ENCODE measurements at regions not wholly inside any gene's neighbourhood (a gene's known extent, or its start where the extent isn't known, plus 50 kb on each side); places are given as distances from the start of the nearest gene placed in this dataset.
"Not testable (repeated sequence)": the region's sequence is repeated elsewhere in the genome, so short reads cannot be mapped to it uniquely, and the experiment has no call there.

DNA sequence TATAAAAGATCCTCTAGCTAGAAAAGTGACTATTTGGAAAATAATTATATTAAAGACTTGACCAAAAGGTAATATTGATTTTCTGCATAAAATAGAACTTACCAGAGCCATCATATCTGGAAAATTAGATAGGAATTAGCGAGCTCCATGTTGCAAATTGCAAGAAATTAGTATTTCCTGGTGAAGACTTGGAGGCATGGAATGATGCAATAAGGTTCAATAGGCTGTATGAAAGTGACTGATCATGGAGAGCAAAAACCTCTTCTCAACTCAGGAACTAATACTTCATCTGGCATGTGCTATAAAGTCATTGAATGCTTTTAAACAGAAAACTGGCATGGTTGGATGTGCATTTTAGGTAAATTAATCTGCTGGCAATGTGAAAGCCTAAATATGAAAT, 66.3 kb upstream of the UFM1 start:
- POLR2A ChIA-PET, result no interaction called here
- CTCF ChIA-PET, result no interaction called here

DNA sequence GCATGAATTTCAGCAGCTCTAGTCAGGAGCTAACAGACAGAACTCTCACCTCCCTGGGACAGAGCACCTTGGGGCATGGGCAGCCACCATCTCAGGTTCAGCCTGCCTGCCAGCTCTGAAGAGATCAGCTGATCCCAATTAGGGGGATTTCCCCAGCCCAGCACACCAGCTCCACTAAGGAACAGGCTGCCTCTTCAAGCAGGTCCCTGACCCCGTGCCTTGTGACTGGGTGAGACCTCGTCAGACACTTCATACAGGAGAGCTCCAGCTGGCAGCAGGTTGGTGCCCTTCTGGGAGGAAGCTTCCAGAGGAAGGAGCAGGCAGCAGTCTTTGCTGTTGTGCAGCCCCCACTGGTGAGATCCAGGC, 84.5 kb upstream of the UFM1 start:
- CTCF ChIA-PET, result no interaction called here
- POLR2A ChIA-PET, result no interaction called here

DNA sequence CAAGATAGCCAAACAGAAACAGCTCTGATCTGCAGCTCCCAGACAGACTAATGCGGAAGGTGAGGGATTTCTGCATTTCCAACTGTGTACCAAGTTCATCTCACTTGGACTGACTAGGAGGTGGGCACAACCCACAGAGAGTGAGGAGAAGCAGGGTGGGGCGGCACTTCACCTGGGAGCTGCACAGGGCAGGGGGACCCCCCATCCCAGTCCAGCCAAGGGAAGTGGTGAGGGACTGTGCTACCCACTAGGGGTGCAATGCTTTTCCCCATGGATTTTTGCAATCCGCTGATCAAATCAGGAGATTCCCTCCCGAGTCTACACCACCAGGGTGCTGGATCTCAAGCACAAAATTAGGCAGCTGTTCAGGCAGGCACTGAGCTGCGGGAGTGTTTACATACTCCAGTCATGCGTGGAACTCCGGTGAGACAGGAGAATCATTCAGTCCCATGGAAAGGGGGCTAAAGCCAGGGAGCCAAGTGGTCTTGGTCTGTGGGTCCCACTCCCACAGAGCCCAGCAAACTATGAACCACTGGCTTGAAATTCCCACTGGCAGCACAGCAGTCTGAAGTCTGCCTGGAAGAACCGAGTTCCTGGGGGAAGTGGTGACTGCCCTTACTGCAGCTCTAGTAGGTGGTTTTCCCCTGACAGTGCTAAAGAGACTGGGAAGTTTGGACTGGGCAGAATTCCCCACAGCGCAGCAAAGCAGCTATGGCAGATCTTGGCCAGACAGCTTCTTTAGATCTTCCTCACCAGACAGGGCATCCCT, 85.1 kb upstream of the UFM1 start:
- ChIA-PET POLR2A (no interaction called here), CTCF (no interaction called here)

GRCh38 chr13:38262211-38262610, 87.4 kb upstream of the UFM1 start:
- CTCF ChIA-PET, result no interaction called here
- POLR2A ChIA-PET, result no interaction called here

DNA sequence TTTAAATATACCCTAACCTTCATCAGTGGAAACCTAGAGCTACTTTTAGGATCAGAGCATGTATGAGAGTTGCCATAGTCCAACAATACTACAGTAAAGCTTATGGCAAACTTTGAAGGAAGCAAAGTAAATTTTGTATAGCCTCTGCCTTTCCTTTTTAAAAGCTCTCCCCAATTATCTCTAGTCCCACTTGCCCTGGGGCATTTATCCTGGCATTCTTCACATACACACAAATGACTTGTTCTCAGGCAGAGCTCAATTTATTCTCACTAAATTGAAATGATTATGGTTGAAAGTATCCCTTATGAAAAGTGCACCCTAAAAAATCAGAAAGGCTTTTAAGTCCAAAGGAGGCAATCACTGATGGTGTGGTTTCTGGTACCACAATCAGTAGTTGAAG, 94.1 kb upstream of the UFM1 start:
- ChIA-PET CTCF (no interaction called here), POLR2A (no interaction called here)

- ChIA-PET CTCF (no interaction called here), POLR2A (no interaction called here)
Measured at GRCh38 chr13:38239874-38240273, 109.8 kb upstream of the UFM1 start.

DNA sequence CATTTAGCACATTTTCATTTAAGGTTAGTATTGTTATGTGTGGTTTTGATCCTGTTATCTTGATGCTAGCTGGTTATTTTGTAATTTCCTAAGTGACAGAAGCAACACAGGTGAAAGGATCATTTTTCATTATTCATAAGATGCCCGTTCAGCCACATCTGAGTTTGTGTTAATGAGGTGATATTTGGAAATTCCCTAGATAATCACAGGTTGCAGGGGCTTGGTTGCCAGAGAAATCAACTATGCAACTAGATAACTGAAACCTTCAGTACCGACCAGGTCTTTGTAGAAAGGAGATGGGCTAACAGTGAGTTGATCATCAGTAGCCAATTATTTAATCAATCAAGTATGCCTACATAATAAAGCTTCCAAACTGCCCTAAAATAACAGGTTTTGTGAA, 121.3 kb upstream of the UFM1 start:
- ChIA-PET POLR2A (no interaction called here), CTCF (no interaction called here)

- ChIA-PET CTCF (no interaction called here), POLR2A (no interaction called here)
Measured at GRCh38 chr13:38226496-38226895, 123.2 kb upstream of the UFM1 start.

- ChIA-PET POLR2A (no interaction called here), CTCF (no interaction called here)
Measured at GRCh38 chr13:38223089-38223488, 126.6 kb upstream of the UFM1 start.

GRCh38 chr13:38221120-38221519, 128.5 kb upstream of the UFM1 start:
- CTCF ChIA-PET, POLR2A ChIA-PET: not testable (repeated sequence)

GRCh38 chr13:38216181-38216580, 133.5 kb upstream of the UFM1 start:
- POLR2A ChIA-PET, result no interaction called here
- CTCF ChIA-PET, result no interaction called here

GRCh38 chr13:38213314-38213713, 136.3 kb upstream of the UFM1 start:
- POLR2A ChIA-PET, result no interaction called here
- CTCF ChIA-PET, result no interaction called here

DNA sequence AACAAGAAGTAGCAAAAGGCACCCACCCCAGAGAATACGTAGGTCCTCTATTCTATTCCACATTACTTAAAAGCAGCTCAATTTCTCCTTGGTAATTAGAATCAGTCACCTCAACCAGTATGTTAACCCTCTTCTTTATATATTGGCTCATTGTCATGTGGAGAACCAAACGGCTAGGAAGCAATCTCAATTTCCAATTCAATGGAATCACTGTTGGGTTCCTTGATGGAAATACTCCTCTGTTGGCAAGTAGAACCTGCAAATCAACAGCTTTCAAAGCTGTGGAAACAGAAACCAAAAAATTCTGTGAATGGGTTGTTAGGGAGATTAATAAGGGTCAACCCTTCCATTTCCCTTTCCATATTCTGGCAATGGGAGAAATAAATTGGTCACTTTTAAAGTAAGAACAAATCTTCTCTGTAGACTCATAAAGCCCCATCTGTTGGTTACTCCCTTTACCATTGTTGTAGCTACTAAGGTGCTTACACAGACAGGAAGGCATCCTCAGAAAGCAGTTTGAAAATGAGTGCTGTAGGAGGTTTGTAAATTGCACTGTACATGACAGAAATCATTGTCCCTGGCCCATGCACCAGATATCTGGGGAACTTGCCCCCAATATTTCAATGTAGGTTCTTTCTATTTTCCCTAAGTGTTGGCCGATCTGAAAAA, 138.6 kb upstream of the UFM1 start:
- ChIA-PET CTCF (no interaction called here), POLR2A (no interaction called here)

- POLR2A ChIA-PET, result no interaction called here
- CTCF ChIA-PET, result no interaction called here
Measured at GRCh38 chr13:38204556-38204955, 145.1 kb upstream of the UFM1 start.

- CTCF ChIA-PET, result no interaction called here
- POLR2A ChIA-PET, result no interaction called here
Measured at GRCh38 chr13:38202740-38203139, 146.9 kb upstream of the UFM1 start.

DNA sequence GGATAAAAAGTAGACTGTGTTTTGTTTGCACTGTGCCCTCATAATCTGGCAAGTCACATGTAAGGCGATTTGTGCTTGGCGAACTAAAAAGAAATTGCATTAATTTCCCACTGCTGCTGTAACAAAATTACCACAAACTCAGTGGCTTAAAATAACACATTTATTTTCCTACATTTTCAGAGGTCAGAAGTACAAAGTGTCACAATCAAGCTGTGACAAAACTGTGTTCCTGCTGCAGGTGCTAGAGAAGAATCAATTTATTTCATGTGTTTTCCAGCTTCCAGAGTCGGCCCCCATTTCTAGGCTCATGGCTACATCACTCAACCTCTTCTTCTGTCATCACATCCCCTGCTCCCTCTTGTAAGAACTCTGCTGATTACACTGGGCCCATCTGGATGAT, 158.6 kb upstream of the UFM1 start:
- CTCF ChIA-PET, result no interaction called here
- POLR2A ChIA-PET, result no interaction called here

DNA sequence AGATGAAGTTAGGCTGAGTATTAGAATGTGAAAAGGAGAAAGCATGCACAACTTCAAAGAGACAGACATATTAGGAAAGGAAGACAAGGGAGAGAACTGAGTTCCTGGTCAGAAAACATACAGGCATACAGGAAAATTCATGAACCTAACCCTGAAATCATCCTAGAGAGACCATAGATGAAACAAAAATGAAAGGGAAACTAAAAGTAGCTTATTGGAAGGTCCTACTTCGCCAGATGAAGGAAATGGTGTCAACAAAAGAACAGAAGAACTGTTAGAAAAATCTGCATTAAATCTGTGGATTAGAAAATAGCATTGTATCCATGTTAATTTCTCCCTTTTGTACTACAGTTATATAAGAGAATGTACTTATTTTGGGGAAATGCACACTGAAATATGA, 169.0 kb upstream of the UFM1 start:
- CTCF ChIA-PET, result no interaction called here
- POLR2A ChIA-PET, result no interaction called here

- POLR2A ChIA-PET, result no interaction called here
- CTCF ChIA-PET, result no interaction called here
Measured at GRCh38 chr13:38180126-38180525, 169.5 kb upstream of the UFM1 start.

DNA sequence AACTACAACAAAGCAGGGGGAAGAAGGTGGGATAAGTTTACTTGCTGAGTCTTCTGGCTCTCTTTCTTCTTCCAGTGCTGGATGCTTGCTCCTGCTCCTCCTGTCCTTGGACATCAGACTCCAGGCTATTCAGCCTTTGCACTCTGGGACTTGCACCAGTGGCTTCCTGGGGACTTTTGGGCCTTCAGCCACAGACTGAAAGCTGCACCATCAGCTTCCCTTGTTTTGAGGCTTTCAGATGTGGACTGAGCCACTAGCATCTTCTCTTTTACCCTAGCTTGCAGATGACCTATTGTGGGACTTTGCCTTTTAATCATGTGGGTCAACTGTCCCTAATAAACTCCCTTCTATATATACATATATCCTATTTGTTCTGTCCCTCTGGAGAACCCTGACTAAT, 173.0 kb upstream of the UFM1 start:
- CTCF ChIA-PET, result no interaction called here
- POLR2A ChIA-PET, result no interaction called here

DNA sequence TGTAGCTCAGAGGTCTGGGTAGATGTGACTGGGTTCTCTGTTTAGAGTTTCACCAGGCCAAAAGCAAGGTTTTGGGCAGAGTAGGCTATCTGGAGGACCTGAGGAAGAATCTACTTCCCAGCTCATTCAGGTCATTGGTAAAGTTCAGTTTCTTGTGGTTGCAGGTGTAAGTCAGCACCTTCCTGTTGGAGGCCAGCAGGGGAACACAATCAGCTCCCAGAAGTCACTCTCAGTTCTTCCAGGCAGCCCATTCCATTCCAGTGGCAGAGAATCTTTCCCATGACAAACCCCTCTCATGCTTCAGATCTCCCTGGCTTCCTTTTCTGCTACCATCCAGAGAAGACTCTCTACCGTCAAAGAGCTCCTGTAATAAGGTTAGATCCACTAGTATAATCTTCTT, 176.2 kb upstream of the UFM1 start:
- ChIA-PET POLR2A (no interaction called here), CTCF (no interaction called here)

- POLR2A ChIA-PET, result no interaction called here
- CTCF ChIA-PET, result no interaction called here
Measured at GRCh38 chr13:38167164-38167822, 182.4 kb upstream of the UFM1 start.

GRCh38 chr13:38166116-38166515, 183.5 kb upstream of the UFM1 start:
- CTCF ChIA-PET, result no interaction called here
- POLR2A ChIA-PET, result no interaction called here

Measured in activated CD8-positive, alpha-beta memory T cell treated with anti-CD3 and anti-CD28 coated beads for 36 hours (primary cell).